Psoas muscle (tissue), 7 donors: ENCODE measurements at regions not wholly inside any gene's neighbourhood (a gene's known extent, or its start where the extent isn't known, plus 50 kb on each side); places are given as distances from the start of the nearest gene placed in this dataset.
A peak's percentile ranks its signal among the peaks of the same experiment; 100 is the strongest.
"Not testable (repeated sequence)": the region's sequence is repeated elsewhere in the genome, so short reads cannot be mapped to it uniquely, and the experiment has no call there.

ENCODE experiments used
- ATAC-seq, 4 donors: fragments of 200-7000 bp; cut with Tn5 transposase; one replicate each; pipeline ENCODE4 v1.9.1; 2020; ENCODE audit warnings: moderate library complexity in 3 of 4, mild to moderate bottlenecking in 2 of 4
- DNase-seq, 2 donors: peaks; one replicate each; pipeline ENCODE4 v3.0.0-alpha.2; 2020
- H3K27ac ChIP-seq: fragments of 200-600 bp; one replicate; pipeline ENCODE4 v1.8.0; 2022
- H3K27me3 ChIP-seq, 3 donors: fragments of 200-600 bp in 1 of 3; one replicate each; pipeline versions ENCODE4 v1.6.1 to v1.8.0; 2013 to 2022; ENCODE audit warnings: low read length in 2 of 3, mild to moderate bottlenecking in 2 of 3, moderate library complexity in 1 of 3; ENCODE audit not compliant: insufficient read depth in 3 of 3
- H3K36me3 ChIP-seq, 2 donors: fragments of 200-600 bp in 1 of 2; one replicate each; pipeline versions ENCODE4 v1.6.1 to v1.8.0; 2013 to 2022; ENCODE audit warnings: low read depth in 1 of 2, mild to moderate bottlenecking in 1 of 2, moderate library complexity in 1 of 2; ENCODE audit not compliant: insufficient read depth in 1 of 2
- H3K4me1 ChIP-seq: fragments of 200-600 bp; one replicate; pipeline ENCODE4 v1.8.0; 2022
- H3K4me3 ChIP-seq: fragments of 200-600 bp; one replicate; pipeline ENCODE4 v1.8.0; 2022; ENCODE audit warnings: mild to moderate bottlenecking
- H3K9me3 ChIP-seq: fragments of 200-600 bp; one replicate; pipeline ENCODE4 v1.8.0; 2022
- WGBS, 3 donors: extraction: QIAGEN DNeasy Blood & Tissue Kit; methylation state at CpG; one replicate each; pipeline versions ENCODE4 v1.1.6 to v1.1.7; 2013; 5-methylcytosine and 5-hydroxymethylcytosine counted together
- intact Hi-C, 2 donors: fragments of 100-400 bp; cut with DNase I; formaldehyde crosslinking; loops; one replicate each; pipeline versions ENCODE4 v1.11.0 to v1.14.2; 2022
- TF ChIP-seq, protein P1 (sequence below): fragments of 200-600 bp; IDR thresholded peaks from one replicate; pipeline ENCODE4 v1.8.0; 2022; ENCODE audit warnings: antibody characterized with exemption
- donor health status: healthy with polysubstance abuse.
- donor health status: DM: no; HTN: no; CAD: no; lungs with moderate emphysema.
- donor health status: Bipolar disorder and iron deficiency.
- donor health status: healthy.
- donor health status: DM: yes; HTN: yes; CAD: no.
- donor health status: DM: no; HTN: no; CAD: no.
- donor health status: DM: yes; HTN: yes; CAD: no.

DNA sequence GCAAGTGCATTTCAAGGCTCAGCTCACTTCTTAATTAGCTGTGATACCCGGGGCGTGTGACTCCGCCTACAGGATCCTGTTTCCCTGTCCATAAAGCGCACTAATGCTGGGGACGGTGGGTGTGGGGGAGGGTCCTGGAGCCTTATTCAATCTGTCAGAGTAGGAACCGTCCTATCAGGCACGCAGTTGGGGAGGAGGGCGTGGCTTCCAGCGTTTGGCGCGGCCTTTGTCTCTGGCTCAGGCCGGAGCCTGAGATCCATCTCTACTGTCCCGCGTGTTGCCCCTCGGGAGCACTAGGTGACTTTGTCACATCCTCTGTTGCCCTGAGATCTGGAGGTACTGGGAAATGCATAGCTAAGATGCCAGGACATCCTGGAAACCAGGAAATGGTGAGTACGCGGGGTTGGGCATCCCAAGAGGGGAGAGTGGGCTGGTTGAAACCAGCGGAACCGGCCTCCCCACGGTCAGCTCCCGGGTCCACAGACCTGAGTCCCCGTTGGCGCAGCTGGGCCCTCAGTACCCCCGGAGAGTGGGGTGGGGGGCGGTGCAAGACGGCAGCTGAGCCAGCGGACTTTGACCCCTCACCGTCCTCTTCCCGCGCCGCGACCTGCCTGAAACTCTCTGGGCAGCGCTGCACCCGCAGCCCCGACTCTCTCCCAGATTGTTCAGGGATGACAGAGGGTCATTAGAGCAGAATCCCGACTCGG lies 104.4 kb upstream of the ZNF92 start:
- Histone ChIP-seq H3K4me3 (peak overlapping the region; percentile 42), H3K27me3 (peaks cover 0 to 34% (median 9%) of the 10 kb centered on the region in 3 donors), H3K9me3 (no peaks in the 10 kb centered on the region), H3K36me3 (no peaks in the 10 kb centered on the region), H3K4me1 (peaks cover 4% of the 10 kb centered on the region), H3K27ac (no peak overlapping the region)
- WGBS, 3 donors = 1 to 3% (median 1%) methylated on average over 35 to 37 of the region's 37 CpGs
- ATAC-seq = no peak
- TF ChIP-seq, protein P1, sequence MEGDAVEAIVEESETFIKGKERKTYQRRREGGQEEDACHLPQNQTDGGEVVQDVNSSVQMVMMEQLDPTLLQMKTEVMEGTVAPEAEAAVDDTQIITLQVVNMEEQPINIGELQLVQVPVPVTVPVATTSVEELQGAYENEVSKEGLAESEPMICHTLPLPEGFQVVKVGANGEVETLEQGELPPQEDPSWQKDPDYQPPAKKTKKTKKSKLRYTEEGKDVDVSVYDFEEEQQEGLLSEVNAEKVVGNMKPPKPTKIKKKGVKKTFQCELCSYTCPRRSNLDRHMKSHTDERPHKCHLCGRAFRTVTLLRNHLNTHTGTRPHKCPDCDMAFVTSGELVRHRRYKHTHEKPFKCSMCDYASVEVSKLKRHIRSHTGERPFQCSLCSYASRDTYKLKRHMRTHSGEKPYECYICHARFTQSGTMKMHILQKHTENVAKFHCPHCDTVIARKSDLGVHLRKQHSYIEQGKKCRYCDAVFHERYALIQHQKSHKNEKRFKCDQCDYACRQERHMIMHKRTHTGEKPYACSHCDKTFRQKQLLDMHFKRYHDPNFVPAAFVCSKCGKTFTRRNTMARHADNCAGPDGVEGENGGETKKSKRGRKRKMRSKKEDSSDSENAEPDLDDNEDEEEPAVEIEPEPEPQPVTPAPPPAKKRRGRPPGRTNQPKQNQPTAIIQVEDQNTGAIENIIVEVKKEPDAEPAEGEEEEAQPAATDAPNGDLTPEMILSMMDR = no peak
- intact Hi-C loops = no loop called here
- no peak for DNase-seq

GRCh38 chr7:65268782-65269149 lies 104.9 kb upstream of the ZNF92 start:
- Histone ChIP-seq H3K27me3 (peaks cover 0 to 34% (median 9%) of the 10 kb centered on the region in 3 donors), H3K27ac (no peak overlapping the region), H3K4me1 (peaks cover 4% of the 10 kb centered on the region), H3K9me3 (no peaks in the 10 kb centered on the region), H3K4me3 (no peak overlapping the region), H3K36me3 (no peaks in the 10 kb centered on the region)
- DNase-seq (no peak), ATAC-seq (no peak)
- 20 to 35% (median 26%) methylated on average over 3 of the region's 3 CpGs for WGBS, 3 donors
- TF ChIP-seq, protein P1 = no peak
- intact Hi-C loops = no loop called here

GRCh38 chr7:65265933-65266519 lies 107.6 kb upstream of the ZNF92 start:
- Histone ChIP-seq H3K4me1 (peaks cover 4% of the 10 kb centered on the region), H3K27ac (no peak overlapping the region), H3K9me3 (no peaks in the 10 kb centered on the region), H3K27me3 (peaks cover 0 to 18% (median 9%) of the 10 kb centered on the region in 3 donors), H3K4me3 (no peak overlapping the region), H3K36me3 (no peaks in the 10 kb centered on the region)
- 53 to 58% (median 55%) methylated on average over 7 of the region's 7 CpGs for WGBS, 3 donors
- ATAC-seq (no peak), DNase-seq (no peak)
- TF ChIP-seq, protein P1 = no peak
- intact Hi-C loops = no loop called here

DNA sequence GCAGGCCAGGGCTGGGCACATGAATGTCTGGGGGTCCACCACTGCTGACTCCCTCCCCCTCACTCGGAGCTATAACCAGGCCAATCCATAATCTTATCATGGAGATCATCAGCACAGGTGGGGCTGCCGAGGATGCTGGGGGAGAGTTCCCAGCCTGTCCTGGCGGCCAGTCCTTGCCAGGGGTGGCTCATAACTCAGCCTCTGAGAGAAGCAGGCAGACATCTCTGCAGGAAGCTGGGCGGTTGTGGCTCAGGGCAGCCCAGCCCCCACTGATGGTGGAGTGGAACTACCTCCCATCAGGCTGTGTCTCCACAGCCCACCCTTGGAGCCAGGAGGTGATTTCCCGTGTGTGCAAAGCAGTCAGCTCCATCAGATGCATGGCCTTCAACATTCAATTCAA lies 109.4 kb upstream of the ZNF92 start:
- no peak for DNase-seq
- H3K9me3 ChIP-seq = no peaks in the 10 kb centered on the region
- no peak overlapping the region for H3K27ac ChIP-seq
- TF ChIP-seq, protein P1 = no peak
- H3K36me3 ChIP-seq = no peaks in the 10 kb centered on the region
- H3K27me3 ChIP-seq = peaks cover 0 to 6% (median 4%) of the 10 kb centered on the region in 3 donors
- intact Hi-C loops = no loop called here
- WGBS, 3 donors = 83 to 86% (median 83%) methylated on average over 5 of the region's 5 CpGs
- no peak overlapping the region for H3K4me3 ChIP-seq
- no peak for ATAC-seq
- no peaks in the 10 kb centered on the region for H3K4me1 ChIP-seq

- H3K27ac ChIP-seq, H3K9me3 ChIP-seq, H3K36me3 ChIP-seq, ATAC-seq, intact Hi-C loops, H3K4me1 ChIP-seq, H3K4me3 ChIP-seq, H3K27me3 ChIP-seq, DNase-seq: not testable (repeated sequence)
- 11 to 43% (median 23%) methylated on average over 1 to 6 of the region's 6 CpGs for WGBS, 3 donors
Measured at GRCh38 chr7:65260673-65261072, 113.0 kb upstream of the ZNF92 start.

GRCh38 chr7:65259864-65260525 lies 113.7 kb upstream of the ZNF92 start:
- H3K4me3 ChIP-seq, ATAC-seq, DNase-seq, H3K27ac ChIP-seq, H3K36me3 ChIP-seq, intact Hi-C loops, H3K9me3 ChIP-seq, H3K4me1 ChIP-seq, H3K27me3 ChIP-seq: not testable (repeated sequence)
- 27 to 36% (median 30%) methylated on average over 3 to 7 of the region's 10 CpGs for WGBS, 3 donors
